Pancreas (tissue), 10 donors: ENCODE measurements at regions not wholly inside any gene's neighbourhood (a gene's known extent, or its start where the extent isn't known, plus 50 kb on each side); places are given as distances from the start of the nearest gene placed in this dataset.

Experiments
- ATAC-seq, 4 donors: fragments of 200-7000 bp; cut with Tn5 transposase; one replicate each; pipeline versions ENCODE4 v1.8.0 to v1.9.1; 2020; ENCODE audit warnings: mild to moderate bottlenecking in 4 of 4, moderate library complexity in 4 of 4
- DNase-seq, 6 donors: peaks; one replicate each; pipeline ENCODE4 v3.0.0-alpha.2; 2020
- FAIRE-seq: peaks from 2 replicates; lab custom pipeline; 2012; peaks lifted over from hg19 to GRCh38; lab: Jason Lieb, UNC
- H3K27ac ChIP-seq, 4 donors: fragments of 200-600 bp; sonication (generic); 1 replicate in 3 of 4; 2 replicates in 1 of 4; pipeline versions ENCODE4 v1.5.0 to v1.8.0; 2020
- H3K27me3 ChIP-seq, 4 donors: fragments of 200-600 bp; one replicate each; pipeline ENCODE4 v1.8.0; 2021
- H3K36me3 ChIP-seq, 3 donors: fragments of 200-600 bp; sonication (generic) in 1 of 3; one replicate each; pipeline versions ENCODE4 v1.5.0 to v1.8.0; 2020 to 2021
- H3K4me1 ChIP-seq, 3 donors: fragments of 200-600 bp; one replicate each; pipeline ENCODE4 v1.8.0; 2021
- H3K4me3 ChIP-seq, 4 donors: fragments of 200-600 bp; sonication (generic) in 2 of 4; one replicate each; pipeline versions ENCODE4 v1.5.0 to v1.8.0; 2020 to 2021
- H3K9me3 ChIP-seq, 4 donors: fragments of 200-600 bp; one replicate each; pipeline ENCODE4 v1.8.0; 2021
- WGBS, 2 donors: extraction: QIAGEN DNeasy Blood & Tissue Kit; methylation state at CpG; one replicate each; pipeline ENCODE4 v1.1.7; 2013; 5-methylcytosine and 5-hydroxymethylcytosine counted together
- intact Hi-C, 3 donors: fragments of 100-400 bp; cut with DNase I; formaldehyde crosslinking; loops; one replicate each; pipeline versions ENCODE4 v1.11.1 to v1.14.2; 2022
- TF ChIP-seq, protein P1 (sequence below), 4 donors: fragments of 200-600 bp; sonication (generic) in 3 of 4; IDR thresholded peaks; one replicate each; pipeline versions ENCODE4 v1.5.0 to v1.8.0; 2021; ENCODE audit warnings: antibody characterized with exemption in 4 of 4
- donor health status: healthy with polysubstance abuse.
- donor health status: DM: no; HTN: no; CAD: no; lungs with moderate emphysema.
- donor health status: DM: no; HTN: no; CAD: no.
- donor health status: control.
- donor health status: control.
- donor health status: Bipolar disorder and iron deficiency.
- donor health status: DM: yes; HTN: yes; CAD: no.
- donor health status: DM: no; HTN: no; CAD: no.
- donor health status: DM: no; HTN: no; CAD: no.
- donor health status: DM: yes; HTN: yes; CAD: no.

- Histone ChIP-seq H3K4me3 (no peak overlapping the region), H3K27me3 (no peaks in the 10 kb centered on the region), H3K9me3 (no peaks in the 10 kb centered on the region), H3K4me1 (no peaks in the 10 kb centered on the region), H3K27ac (no peak overlapping the region), H3K36me3 (no peaks in the 10 kb centered on the region)
- DNase-seq (no peak), ATAC-seq (no peak), FAIRE-seq (no peak)
- WGBS, 2 donors: 49 to 65% methylated on average over 4 of the region's 4 CpGs
- TF ChIP-seq, protein P1, sequence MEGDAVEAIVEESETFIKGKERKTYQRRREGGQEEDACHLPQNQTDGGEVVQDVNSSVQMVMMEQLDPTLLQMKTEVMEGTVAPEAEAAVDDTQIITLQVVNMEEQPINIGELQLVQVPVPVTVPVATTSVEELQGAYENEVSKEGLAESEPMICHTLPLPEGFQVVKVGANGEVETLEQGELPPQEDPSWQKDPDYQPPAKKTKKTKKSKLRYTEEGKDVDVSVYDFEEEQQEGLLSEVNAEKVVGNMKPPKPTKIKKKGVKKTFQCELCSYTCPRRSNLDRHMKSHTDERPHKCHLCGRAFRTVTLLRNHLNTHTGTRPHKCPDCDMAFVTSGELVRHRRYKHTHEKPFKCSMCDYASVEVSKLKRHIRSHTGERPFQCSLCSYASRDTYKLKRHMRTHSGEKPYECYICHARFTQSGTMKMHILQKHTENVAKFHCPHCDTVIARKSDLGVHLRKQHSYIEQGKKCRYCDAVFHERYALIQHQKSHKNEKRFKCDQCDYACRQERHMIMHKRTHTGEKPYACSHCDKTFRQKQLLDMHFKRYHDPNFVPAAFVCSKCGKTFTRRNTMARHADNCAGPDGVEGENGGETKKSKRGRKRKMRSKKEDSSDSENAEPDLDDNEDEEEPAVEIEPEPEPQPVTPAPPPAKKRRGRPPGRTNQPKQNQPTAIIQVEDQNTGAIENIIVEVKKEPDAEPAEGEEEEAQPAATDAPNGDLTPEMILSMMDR (IDR thresholded peaks at IDR 0.05): no peak
- intact Hi-C loops: no loop called here
Measured at GRCh38 chr4:60846678-60847077, 353.4 kb upstream of the ADGRL3 start.

DNA sequence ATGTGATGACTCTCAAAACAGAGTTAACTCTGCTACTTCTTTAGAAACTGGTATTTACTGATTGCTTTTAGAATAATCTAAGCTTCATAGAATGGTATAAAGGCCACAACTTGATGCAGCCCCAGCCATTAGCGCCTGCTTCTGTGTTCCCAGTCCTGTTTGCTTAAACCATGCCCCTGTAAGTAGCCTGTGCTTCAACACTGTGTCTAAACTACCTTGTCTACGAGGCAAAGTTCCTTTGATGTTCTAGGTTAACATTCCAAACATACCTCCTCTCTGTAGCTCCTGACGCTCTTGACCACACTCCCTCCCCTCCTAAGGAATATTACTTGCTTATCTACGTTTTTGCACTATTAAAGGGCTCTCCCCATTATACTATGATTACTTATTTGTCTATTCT is 352.5 kb upstream of the ADGRL3 start:
- WGBS, 2 donors: 19 to 20% methylated on average over 4 of the region's 4 CpGs

DNA sequence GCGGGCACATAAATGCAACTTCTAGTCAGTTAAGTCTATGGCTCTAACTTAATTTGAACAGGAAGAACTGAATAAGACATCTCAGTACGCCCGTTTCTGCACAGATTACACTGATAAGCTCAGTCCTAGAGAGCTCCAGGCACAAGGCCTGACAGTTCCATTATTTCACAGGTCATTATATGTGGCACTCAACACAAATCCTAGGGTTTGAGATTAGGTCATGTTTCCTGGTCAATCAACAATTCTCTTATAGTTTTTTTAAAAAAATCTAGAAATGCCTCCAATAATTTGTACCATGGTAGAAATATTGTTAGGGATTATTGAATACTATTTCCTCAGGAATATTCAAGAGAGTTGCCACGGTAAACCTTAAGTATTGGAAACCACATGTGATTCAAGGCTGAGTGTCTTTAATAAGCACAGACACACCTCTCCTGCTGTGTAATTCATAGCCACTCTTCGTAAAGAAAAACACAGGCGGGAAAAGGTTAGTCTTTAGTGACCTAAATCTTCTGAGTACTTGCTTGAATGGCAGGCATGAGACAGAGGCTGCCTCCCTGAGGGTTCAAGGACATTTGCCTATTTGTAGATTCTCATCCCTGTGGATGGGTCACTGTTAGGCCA is 342.9 kb upstream of the ADGRL3 start:
- no peaks in the 10 kb centered on the region for H3K4me1 ChIP-seq
- H3K36me3 ChIP-seq: no peaks in the 10 kb centered on the region
- FAIRE-seq (no peak), ATAC-seq (no peak), DNase-seq (no peak)
- no peak overlapping the region for H3K4me3 ChIP-seq
- H3K9me3 ChIP-seq: no peaks in the 10 kb centered on the region
- TF ChIP-seq, protein P1 (IDR thresholded peaks at IDR 0.05): no peak
- WGBS, 2 donors: 52 to 59% methylated on average over 6 of the region's 6 CpGs
- H3K27ac ChIP-seq: no peak overlapping the region
- intact Hi-C loops: no loop called here
- H3K27me3 ChIP-seq: no peaks in the 10 kb centered on the region

More for the DNA sequence above, 352.5 kb upstream of the ADGRL3 start:
- no peak for DNase-seq
- no peaks in the 10 kb centered on the region for H3K36me3 ChIP-seq
- H3K27me3 ChIP-seq: no peaks in the 10 kb centered on the region
- no peak overlapping the region for H3K4me3 ChIP-seq
- FAIRE-seq: no peak
- TF ChIP-seq, protein P1 (IDR thresholded peaks at IDR 0.05): no peak
- no peak overlapping the region for H3K27ac ChIP-seq
- ATAC-seq: no peak
- intact Hi-C loops: no loop called here
- H3K4me1 ChIP-seq: no peaks in the 10 kb centered on the region
- H3K9me3 ChIP-seq: no peaks in the 10 kb centered on the region

GRCh38 chr4:60863442-60863841 is 336.7 kb upstream of the ADGRL3 start:
- H3K27ac ChIP-seq: no peak overlapping the region
- no peaks in the 10 kb centered on the region for H3K4me1 ChIP-seq
- DNase-seq (no peak), FAIRE-seq (no peak), ATAC-seq (no peak)
- H3K36me3 ChIP-seq: no peaks in the 10 kb centered on the region
- H3K4me3 ChIP-seq: no peak overlapping the region
- TF ChIP-seq, protein P1 (IDR thresholded peaks at IDR 0.05): no peak
- intact Hi-C loops: no loop called here
- WGBS, 2 donors: 75 to 83% methylated on average over 3 of the region's 3 CpGs
- H3K9me3 ChIP-seq: no peaks in the 10 kb centered on the region
- H3K27me3 ChIP-seq: no peaks in the 10 kb centered on the region

DNA sequence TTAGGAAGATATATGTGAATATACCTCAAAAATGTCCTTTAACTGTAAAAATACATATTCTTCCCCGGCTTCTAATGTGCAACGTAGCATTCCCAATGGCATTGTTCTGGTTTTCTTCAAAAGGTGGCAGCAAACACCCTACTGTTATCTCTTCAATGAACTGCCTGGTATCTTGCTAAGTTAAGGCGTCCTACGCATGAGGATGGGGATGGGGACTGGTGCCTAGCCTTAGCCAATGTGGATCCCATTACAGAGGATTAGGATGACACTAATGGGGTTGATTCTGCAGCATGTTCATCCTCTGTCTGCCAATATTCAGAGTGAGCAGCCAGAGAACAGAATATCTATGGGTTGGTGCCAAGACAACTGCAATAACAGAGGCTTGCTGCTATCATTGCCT is 334.9 kb upstream of the ADGRL3 start:
- no peak for FAIRE-seq
- DNase-seq: no peak
- Histone ChIP-seq H3K27ac (no peak overlapping the region), H3K4me1 (no peaks in the 10 kb centered on the region), H3K36me3 (no peaks in the 10 kb centered on the region), H3K27me3 (no peaks in the 10 kb centered on the region), H3K9me3 (no peaks in the 10 kb centered on the region), H3K4me3 (no peak overlapping the region)
- ATAC-seq: no peak
- intact Hi-C loops: no loop called here
- TF ChIP-seq, protein P1 (IDR thresholded peaks at IDR 0.05): no peak
- 30 to 37% methylated on average over 4 of the region's 4 CpGs for WGBS, 2 donors
